Gastroesophageal sphincter (tissue), 4 donors: ENCODE measurements at regions not wholly inside any gene's neighbourhood (a gene's known extent, or its start where the extent isn't known, plus 50 kb on each side); places are given as distances from the start of the nearest gene placed in this dataset.

Experiments used
- ATAC-seq: fragments of 150-250 bp; one replicate; pipeline ENCODE4 v1.9.1; 2016; ENCODE audit warnings: mild to moderate bottlenecking, moderate library complexity
- H3K27ac ChIP-seq, 4 donors: fragments of 200-600 bp; sonication (generic) in 3 of 4; 1 replicate in 3 of 4; 2 replicates in 1 of 4; pipeline ENCODE4 v1.5.1; 2016 to 2019
- H3K27me3 ChIP-seq: fragments of 200-600 bp; sonication (generic); one replicate; pipeline ENCODE4 v1.5.1; 2019
- H3K36me3 ChIP-seq, 2 donors: fragments of 200-600 bp; sonication (generic); one replicate each; pipeline ENCODE4 v1.5.1; 2019; ENCODE audit warnings: control low read depth in 1 of 2
- H3K4me1 ChIP-seq, 3 donors: fragments of 200-600 bp; sonication (generic); 1 replicate in 2 of 3; 2 replicates in 1 of 3; pipeline ENCODE4 v1.5.1; 2016 to 2019; ENCODE audit warnings: control low read depth in 2 of 3
- H3K4me3 ChIP-seq, 2 donors: fragments of 200-600 bp; sonication (generic); one replicate each; pipeline ENCODE4 v1.5.1; 2019; ENCODE audit warnings: mild to moderate bottlenecking in 1 of 2, moderate library complexity in 1 of 2
- H3K9me3 ChIP-seq, 3 donors: fragments of 200-600 bp; sonication (generic); one replicate each; pipeline ENCODE4 v1.5.1; 2017 to 2019; ENCODE audit warnings: control low read depth in 2 of 3
- EP300 ChIP-seq: sonication (generic); formaldehyde crosslinking; IDR thresholded peaks from one replicate; pipeline ENCODE4 v1.6.1; 2017; ENCODE audit warnings: antibody characterized with exemption, mild to moderate bottlenecking
- POLR2A ChIP-seq, 2 donors: fragments of 450-650 bp; IDR thresholded peaks; one replicate each; pipeline ENCODE4 v1.6.1; 2017; ENCODE audit warnings: antibody characterized with exemption in 2 of 2, mild to moderate bottlenecking in 2 of 2, moderate library complexity in 1 of 2
- POLR2AphosphoS5 ChIP-seq: sonication (generic); formaldehyde crosslinking; IDR thresholded peaks from one replicate; pipeline ENCODE4 v1.6.1; 2017; ENCODE audit warnings: antibody characterized with exemption
- WGBS, 2 donors: methylation state at CpG; one replicate each; pipeline ENCODE4 v1.1.5; 2018; ENCODE audit warnings: low coverage in 1 of 2; 5-methylcytosine and 5-hydroxymethylcytosine counted together
- TF ChIP-seq, protein P1 (sequence below), 4 experiments: fragments of 200-600 bp in 2 of 4; fragments of 450-650 bp in 2 of 4; sonication (generic) in 1 of 4; IDR thresholded peaks; one replicate each; pipeline ENCODE4 v1.5.1; 2017 to 2019; ENCODE audit warnings: antibody characterized with exemption in 4 of 4, mild to moderate bottlenecking in 2 of 4, moderate library complexity in 2 of 4

DNA sequence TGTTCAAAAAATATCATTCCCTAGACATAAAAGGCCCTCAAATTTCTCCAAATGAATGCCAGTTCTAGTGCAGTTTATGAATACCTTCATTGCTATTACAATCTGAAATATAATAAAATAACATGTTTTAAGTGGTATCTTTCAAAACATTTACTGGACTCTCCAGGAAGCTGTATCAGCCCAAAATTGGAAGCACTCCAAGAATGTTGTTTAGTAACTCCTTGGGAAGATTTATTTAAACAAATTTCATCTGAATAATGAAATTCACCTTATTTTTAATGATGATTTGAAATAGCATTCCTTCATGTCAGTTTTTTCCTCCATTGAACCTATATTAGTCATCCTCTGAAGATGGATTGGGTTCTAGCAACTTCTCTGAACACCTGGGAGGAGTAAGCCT is 217.2 kb upstream of the PCDH18 start:
- no peak for ATAC-seq

DNA sequence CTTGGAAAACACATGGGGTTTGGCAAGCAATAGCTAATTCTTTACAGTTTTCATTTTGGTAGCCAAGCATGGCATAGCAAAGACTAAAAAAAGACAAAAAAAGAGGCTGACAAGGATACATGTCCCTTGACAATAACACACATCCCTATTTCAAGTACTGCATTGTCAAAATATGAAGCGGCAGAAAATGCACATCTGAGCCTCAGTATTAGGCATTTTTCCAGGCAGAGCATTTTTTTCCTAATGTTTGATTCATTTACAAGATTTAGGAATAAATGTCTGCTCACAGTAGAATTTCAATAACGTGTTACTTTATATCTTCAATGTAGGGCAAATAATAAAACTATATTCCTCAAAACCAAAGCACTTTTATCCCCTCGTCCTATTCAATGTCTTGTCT is 216.3 kb upstream of the PCDH18 start:
- WGBS, 2 donors: 10 to 34% methylated on average over 3 of the region's 3 CpGs

More for the DNA sequence above, 217.2 kb upstream of the PCDH18 start:
- Histone ChIP-seq H3K27me3 (no peaks in the 10 kb centered on the region), H3K4me3 (no peak overlapping the region), H3K4me1 (peaks cover 0 to 19% (median 0%) of the 10 kb centered on the region in 3 donors), H3K9me3 (no peaks in the 10 kb centered on the region), H3K36me3 (no peaks in the 10 kb centered on the region), H3K27ac (no peak overlapping the region)
- TF ChIP-seq, protein P1, sequence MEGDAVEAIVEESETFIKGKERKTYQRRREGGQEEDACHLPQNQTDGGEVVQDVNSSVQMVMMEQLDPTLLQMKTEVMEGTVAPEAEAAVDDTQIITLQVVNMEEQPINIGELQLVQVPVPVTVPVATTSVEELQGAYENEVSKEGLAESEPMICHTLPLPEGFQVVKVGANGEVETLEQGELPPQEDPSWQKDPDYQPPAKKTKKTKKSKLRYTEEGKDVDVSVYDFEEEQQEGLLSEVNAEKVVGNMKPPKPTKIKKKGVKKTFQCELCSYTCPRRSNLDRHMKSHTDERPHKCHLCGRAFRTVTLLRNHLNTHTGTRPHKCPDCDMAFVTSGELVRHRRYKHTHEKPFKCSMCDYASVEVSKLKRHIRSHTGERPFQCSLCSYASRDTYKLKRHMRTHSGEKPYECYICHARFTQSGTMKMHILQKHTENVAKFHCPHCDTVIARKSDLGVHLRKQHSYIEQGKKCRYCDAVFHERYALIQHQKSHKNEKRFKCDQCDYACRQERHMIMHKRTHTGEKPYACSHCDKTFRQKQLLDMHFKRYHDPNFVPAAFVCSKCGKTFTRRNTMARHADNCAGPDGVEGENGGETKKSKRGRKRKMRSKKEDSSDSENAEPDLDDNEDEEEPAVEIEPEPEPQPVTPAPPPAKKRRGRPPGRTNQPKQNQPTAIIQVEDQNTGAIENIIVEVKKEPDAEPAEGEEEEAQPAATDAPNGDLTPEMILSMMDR (IDR thresholded peaks at IDR 0.05): no peak
- TF ChIP-seq POLR2AphosphoS5 (no peak), EP300 (no peak), POLR2A (IDR thresholded peaks at IDR 0.05) (no peak)

DNA sequence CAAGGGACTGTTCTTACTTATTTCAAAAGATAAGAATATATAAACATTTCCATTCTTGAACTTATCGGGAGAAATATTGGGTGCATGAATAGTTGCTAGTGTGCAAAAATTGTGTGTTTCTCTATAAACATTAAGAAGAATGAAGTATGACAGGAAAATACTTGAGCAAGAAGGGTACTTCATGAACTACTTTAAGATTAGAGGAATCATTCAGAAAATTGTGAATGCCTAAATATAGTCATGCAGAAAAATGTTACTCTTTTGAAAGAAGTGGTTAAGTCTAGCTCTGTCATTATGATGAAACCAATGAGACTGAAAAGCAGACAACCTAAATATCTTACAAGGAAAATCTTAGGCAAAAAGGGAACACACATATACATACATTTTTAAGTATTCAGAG is 207.8 kb upstream of the PCDH18 start:
- no peaks in the 10 kb centered on the region for H3K9me3 ChIP-seq
- no peaks in the 10 kb centered on the region for H3K36me3 ChIP-seq
- TF ChIP-seq POLR2A (IDR thresholded peaks at IDR 0.05) (no peak), POLR2AphosphoS5 (no peak), EP300 (no peak)
- TF ChIP-seq, protein P1 (IDR thresholded peaks at IDR 0.05): no peak
- no peak overlapping the region for H3K27ac ChIP-seq
- no peak overlapping the region for H3K4me3 ChIP-seq
- H3K4me1 ChIP-seq: no peaks in the 10 kb centered on the region
- WGBS, 2 donors: 43 to 78% methylated on average over 1 of the region's 1 CpG
- no peaks in the 10 kb centered on the region for H3K27me3 ChIP-seq
- no peak for ATAC-seq

More for the DNA sequence above, 216.3 kb upstream of the PCDH18 start:
- Histone ChIP-seq H3K36me3 (no peaks in the 10 kb centered on the region), H3K27me3 (no peaks in the 10 kb centered on the region), H3K4me1 (peaks cover 0 to 19% (median 0%) of the 10 kb centered on the region in 3 donors), H3K9me3 (no peaks in the 10 kb centered on the region), H3K4me3 (no peak overlapping the region), H3K27ac (no peak overlapping the region)
- ATAC-seq: no peak
- TF ChIP-seq, protein P1 (IDR thresholded peaks at IDR 0.05): no peak
- no peak for TF ChIP-seq POLR2AphosphoS5

DNA sequence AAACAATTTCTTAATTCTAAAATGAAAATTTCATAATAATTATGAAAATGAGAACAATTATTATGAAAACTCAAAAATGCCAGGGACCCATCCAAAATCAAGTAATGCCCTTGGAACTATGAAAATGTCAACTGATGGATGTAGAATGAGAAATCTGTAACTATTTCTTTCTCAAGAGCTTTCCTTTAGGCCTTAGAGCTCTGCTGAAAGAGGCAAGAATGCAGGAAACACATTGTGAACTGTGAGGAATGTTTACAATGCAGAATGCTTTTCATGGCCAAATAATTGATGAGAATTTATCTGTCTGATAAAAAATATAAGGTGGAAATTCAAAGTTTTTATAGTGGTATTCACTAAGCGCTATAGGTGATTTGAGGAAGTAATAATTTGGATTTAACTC is 207.1 kb upstream of the PCDH18 start:
- 89 to 100% methylated on average over 1 of the region's 1 CpG for WGBS, 2 donors
- no peaks in the 10 kb centered on the region for H3K4me1 ChIP-seq
- TF ChIP-seq, protein P1 (IDR thresholded peaks at IDR 0.05): no peak
- no peak for TF ChIP-seq POLR2A (IDR thresholded peaks at IDR 0.05)
- TF ChIP-seq POLR2AphosphoS5: no peak
- TF ChIP-seq EP300: no peak
- H3K27me3 ChIP-seq: no peaks in the 10 kb centered on the region
- H3K27ac ChIP-seq: no peak overlapping the region
- H3K4me3 ChIP-seq: no peak overlapping the region
- H3K36me3 ChIP-seq: no peaks in the 10 kb centered on the region
- no peaks in the 10 kb centered on the region for H3K9me3 ChIP-seq
- no peak for ATAC-seq

DNA sequence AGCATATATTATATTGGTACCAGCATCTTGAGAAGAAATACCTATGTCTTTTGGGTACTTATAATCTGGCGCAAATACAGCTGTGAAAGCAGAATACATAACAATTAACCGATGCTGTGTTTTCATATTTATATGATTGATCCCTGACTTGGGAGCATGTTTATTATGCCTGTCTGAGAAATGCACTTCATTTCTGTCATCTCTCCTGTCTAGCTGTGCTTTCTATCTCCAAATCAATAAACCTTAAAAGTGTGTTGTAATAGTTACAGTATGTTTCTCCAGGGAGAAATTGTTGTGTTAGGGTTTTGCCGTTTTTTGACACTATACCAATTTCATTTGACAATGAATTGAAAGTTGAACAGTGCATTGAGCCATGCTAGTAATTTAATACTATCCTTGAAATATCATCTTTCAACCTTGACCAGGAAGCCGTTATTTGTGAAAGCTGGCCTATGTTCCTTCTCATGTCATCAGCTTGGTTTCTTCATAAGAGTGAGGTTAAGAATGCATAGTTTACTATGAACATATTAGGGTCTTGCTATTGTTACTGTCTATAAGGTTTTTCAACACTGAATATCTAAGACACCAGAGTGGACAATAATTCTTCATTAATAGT is 206.2 kb upstream of the PCDH18 start:
- ATAC-seq: no peak
- no peaks in the 10 kb centered on the region for H3K4me1 ChIP-seq
- TF ChIP-seq EP300 (no peak), POLR2AphosphoS5 (no peak), POLR2A (IDR thresholded peaks at IDR 0.05) (no peak)
- TF ChIP-seq, protein P1 (IDR thresholded peaks at IDR 0.05): no peak
- no peaks in the 10 kb centered on the region for H3K9me3 ChIP-seq
- H3K36me3 ChIP-seq: no peaks in the 10 kb centered on the region
- H3K27ac ChIP-seq: no peak overlapping the region
- WGBS, 2 donors: 83 to 90% methylated on average over 3 to 4 of the region's 4 CpGs
- H3K27me3 ChIP-seq: no peaks in the 10 kb centered on the region
- no peak overlapping the region for H3K4me3 ChIP-seq
